Erythroblast (primary cell): ENCODE measurements at regions not wholly inside any gene's neighbourhood (a gene's known extent, or its start where the extent isn't known, plus 50 kb on each side); places are given as distances from the start of the nearest gene placed in this dataset.

Experiments used
- GATA1 ChIP-seq: IDR thresholded peaks from 2 replicates; pipeline ENCODE4 v1.6.1; 2011; ENCODE audit warnings: low read depth, mild to moderate bottlenecking, control low read depth, low read length, moderate library complexity
- POLR2A ChIP-seq: IDR thresholded peaks from 2 replicates; pipeline ENCODE4 v1.6.1; 2011; ENCODE audit warnings: mild to moderate bottlenecking, low read length

- TF ChIP-seq POLR2A: no peak
- TF ChIP-seq GATA1: no peak
These were observed 253.2 kb upstream of the RRP15 start for GRCh38 chr1:218031901-218032300.
